Coronary artery (tissue), 2 donors: ENCODE measurements at regions not wholly inside any gene's neighbourhood (a gene's known extent, or its start where the extent isn't known, plus 50 kb on each side); places are given as distances from the start of the nearest gene placed in this dataset.
"Not testable (repeated sequence)": the region's sequence is repeated elsewhere in the genome, so short reads cannot be mapped to it uniquely, and the experiment has no call there.

Experiments
- DNase-seq: peaks from one replicate; pipeline ENCODE4 v3.0.0-alpha.2; 2017; ENCODE audit warnings: low spot score
- H3K27ac ChIP-seq, 2 donors: fragments of 200-600 bp; sonication (generic); one replicate each; pipeline ENCODE4 v1.5.1; 2016 to 2019
- H3K4me3 ChIP-seq: fragments of 200-600 bp; sonication (generic); 2 replicates; pipeline ENCODE4 v1.5.1; 2016; ENCODE audit warnings: mild to moderate bottlenecking, moderate library complexity
- CTCF ChIP-seq: fragments of 200-600 bp; sonication (generic); IDR thresholded peaks from one replicate; pipeline ENCODE4 v1.5.1; 2019; ENCODE audit warnings: antibody characterized with exemption

GRCh38 chr4:151852202-151852601 is 91.4 kb upstream of the GATB start:
- no peak for TF ChIP-seq CTCF
- no peak overlapping the region for H3K4me3 ChIP-seq
- no peak for DNase-seq
- H3K27ac ChIP-seq, result no peak overlapping the region

DNA sequence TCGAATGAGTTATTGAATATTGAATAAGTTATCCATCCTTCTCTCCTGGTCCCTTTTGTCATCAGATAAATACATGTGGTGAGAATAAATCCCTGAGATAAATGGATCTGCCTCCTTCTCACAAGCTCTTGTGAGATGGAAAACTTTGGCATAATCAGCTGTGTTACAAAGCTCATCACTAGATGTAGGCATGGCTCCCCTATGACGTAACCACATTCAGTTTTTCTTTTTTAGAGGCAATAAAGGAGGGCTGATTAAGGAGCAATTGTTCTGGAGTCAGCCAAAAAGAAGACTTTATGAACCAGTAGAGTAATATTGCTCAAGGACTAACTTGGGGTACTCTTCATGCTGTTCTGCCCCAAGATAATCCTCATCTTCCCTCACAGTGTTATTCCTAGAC is 90.5 kb upstream of the GATB start:
- Histone ChIP-seq H3K27ac (no peak overlapping the region), H3K4me3 (no peak overlapping the region)
- no peak for DNase-seq
- no peak for TF ChIP-seq CTCF

GRCh38 chr4:151850791-151851213 is 90.0 kb upstream of the GATB start:
- TF ChIP-seq CTCF, result no peak
- DNase-seq, result no peak
- Histone ChIP-seq H3K4me3 (no peak overlapping the region), H3K27ac (peak overlapping the region in 1 of 2 donors; percentile 27)

GRCh38 chr4:151845551-151845950 is 84.7 kb upstream of the GATB start:
- DNase-seq, H3K4me3 ChIP-seq, H3K27ac ChIP-seq: not testable (repeated sequence)

DNA sequence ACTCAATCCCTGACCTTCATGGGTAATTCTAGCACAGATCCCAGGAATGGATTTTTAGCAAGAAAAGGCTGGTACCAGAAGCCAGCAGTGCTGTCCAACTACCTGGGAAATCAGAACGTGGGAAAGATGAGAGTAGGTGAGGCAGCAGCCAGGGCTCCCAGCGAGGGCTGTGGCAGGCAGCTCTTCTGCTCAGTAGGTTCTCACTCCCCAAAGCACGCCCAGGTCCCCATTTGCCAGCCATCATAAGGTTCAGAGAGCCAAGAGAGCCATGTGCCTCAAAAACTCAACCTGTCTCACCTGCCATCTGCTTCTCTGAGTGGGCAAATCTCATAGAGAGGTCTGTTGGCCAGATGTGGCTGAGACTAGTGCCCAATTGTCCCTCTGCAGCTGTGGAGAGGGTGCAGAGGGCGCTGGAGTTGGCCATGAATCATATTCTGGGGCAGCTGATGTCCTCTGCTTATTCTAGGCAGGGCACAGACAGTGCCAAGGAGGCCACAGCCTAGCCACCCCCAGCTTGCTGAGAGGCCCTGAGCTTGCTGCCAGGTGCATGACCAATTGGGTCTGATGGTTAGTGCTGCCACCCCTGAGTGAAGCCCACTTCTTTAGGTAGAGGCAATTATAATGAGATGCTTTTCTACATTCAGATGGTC is 81.7 kb upstream of the GATB start:
- Histone ChIP-seq H3K27ac (no peak overlapping the region), H3K4me3 (no peak overlapping the region)
- TF ChIP-seq CTCF, result no peak
- no peak for DNase-seq

- no peak for DNase-seq
- no peak overlapping the region for H3K27ac ChIP-seq
- no peak for TF ChIP-seq CTCF
- no peak overlapping the region for H3K4me3 ChIP-seq
Measured at GRCh38 chr4:151841107-151841506, 80.3 kb upstream of the GATB start.

DNA sequence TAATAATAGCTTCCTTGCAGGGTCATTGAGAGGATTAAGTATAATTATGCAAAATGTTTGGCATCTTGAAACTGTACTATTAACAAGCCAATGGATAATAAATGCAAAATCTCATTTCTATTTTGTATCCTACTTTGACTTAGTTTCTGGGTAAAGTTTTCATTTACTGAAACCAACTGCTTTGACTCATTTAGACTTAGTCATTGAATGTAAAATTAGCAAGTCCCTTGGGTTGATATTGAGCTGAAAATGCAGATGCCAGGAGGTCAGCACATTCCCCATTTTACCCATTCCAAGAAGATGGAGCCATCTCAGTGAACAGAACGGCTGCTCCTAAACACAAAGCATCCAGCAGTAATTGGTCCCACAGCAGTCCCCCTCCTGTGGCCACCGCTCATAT is 74.7 kb upstream of the GATB start:
- no peak for TF ChIP-seq CTCF
- DNase-seq, result no peak
- no peak overlapping the region for H3K4me3 ChIP-seq
- no peak overlapping the region for H3K27ac ChIP-seq
